CD4-positive, alpha-beta T cell treated with Interleukin-1 beta for 1 hour (primary cell): ENCODE measurements at regions not wholly inside any gene's neighbourhood (a gene's known extent, or its start where the extent isn't known, plus 50 kb on each side); places are given as distances from the start of the nearest gene placed in this dataset.

Experiments
- DNase-seq, 2 donors: peaks; one replicate each; pipeline ENCODE4 v3.0.0-alpha.2; 2020 to 2022

DNA sequence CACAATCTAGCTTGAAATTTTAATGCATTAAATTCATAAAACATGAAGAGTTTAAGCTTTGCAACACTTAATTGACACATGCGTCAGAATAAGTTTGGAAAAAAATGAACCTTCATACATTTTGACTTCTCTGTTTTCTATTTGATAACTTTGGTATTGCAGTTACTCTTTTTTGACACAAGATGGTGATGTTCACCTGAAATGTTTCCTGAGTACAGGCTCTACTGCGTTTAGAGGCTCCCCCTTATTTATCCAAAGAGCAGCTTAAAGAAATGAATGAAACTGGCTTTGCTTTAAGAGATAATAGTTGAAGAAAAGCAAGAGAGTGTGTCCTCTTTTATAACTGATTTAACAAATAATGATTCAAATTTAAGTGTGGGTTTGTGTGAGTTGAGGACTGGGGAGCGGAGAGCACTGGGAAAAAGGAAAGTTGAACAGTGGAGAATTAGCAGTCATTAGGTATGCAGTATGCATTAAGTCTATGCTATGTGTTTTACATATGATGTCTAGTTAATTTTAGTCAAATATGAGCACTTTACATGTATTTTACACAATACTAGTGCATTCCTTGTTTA, 180.6 kb upstream of the NUDT6 start:
- peak in 1 of 2 donors; percentile 17 for DNase-seq

- no peak for DNase-seq
Measured at GRCh38 chr4:123104310-123105025, 182.1 kb upstream of the NUDT6 start.

GRCh38 chr4:123105026-123105420, 182.6 kb upstream of the NUDT6 start:
- no peak for DNase-seq

GRCh38 chr4:123106747-123107146, 184.3 kb upstream of the NUDT6 start:
- no peak for DNase-seq

DNA sequence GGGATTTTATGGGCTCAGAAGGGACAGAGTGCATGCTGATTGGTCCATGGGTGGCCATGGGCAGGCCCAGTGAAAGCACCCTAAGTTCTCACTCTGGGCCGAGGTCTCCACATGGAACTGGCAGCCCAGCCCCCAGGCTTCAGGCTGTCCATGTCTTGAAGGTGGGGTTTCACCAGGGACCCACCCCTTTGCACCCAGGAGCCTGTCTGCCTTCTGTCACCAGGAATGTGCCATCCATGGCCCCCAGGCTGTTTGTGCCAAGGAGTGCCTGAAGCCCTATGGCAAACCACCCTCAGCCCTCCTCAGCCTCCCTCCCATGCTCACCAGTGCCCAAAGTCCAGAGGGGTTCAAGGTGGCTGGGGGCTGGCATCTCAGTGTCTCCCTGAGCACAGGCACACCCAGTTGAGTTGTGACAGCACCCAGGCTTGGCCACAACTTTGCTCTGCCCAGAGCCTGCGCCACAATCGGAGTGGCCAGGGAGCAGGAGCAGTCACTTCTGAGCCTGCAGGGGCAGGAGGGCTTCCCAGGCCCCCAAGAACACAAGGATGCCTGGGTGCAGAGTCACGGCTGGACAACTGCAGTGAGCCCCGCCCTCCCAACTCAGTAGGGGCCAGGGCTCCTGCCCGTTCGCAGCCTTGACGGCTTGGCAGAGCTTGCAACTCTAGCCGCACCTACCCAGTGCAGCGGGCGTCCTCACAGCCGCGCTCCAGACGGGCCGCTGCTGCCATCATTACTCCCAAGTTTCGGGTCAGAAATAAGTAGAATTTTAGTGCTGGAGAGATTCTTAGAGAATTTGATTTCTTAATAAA, 185.3 kb upstream of the NUDT6 start:
- DNase-seq: no peak

- no peak for DNase-seq
Measured at GRCh38 chr4:123109139-123109538, 186.7 kb upstream of the NUDT6 start.

DNA sequence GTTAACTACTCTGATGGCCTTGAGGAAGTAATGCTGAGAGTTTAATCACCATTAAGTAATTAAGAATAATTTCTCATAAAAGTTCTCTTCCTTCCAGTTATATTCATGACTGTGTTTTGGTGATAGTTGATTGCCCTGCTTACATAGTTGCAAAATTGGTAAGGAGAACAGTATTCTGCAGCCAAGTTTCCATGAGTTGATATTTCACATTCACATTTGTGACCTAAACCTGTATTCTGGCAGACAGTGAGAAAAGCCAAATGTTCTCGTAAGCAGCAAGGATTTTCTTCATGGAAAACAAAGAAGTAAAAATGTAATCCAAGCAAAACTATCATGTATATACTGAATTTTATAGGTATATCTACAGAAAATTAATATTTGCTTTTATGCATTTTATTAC, 187.8 kb upstream of the NUDT6 start:
- no peak for DNase-seq

DNA sequence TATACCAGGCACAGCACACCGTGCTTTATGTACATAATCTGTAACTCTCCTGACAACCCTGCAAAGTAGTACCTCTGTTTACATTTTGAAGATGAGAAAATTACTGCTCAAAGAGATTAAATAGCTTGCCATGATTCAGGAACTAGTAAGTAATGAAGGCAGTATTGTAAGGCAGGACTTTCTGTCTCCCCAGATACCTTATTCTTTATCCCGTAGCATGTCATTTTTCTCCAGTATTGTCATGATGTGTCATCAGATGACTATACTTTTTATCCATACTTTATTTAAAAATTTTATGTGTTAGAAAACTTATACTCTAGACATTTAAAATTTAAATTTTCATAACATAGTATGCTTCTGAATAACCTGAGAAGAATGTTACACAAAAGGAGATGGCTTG, 188.3 kb upstream of the NUDT6 start:
- DNase-seq: no peak

- DNase-seq: no peak
Measured at GRCh38 chr4:123113155-123113554, 190.8 kb upstream of the NUDT6 start.

GRCh38 chr4:123114084-123114914, 191.9 kb upstream of the NUDT6 start:
- DNase-seq: no peak

GRCh38 chr4:123114915-123115756, 192.7 kb upstream of the NUDT6 start:
- DNase-seq: no peak

GRCh38 chr4:123116412-123116811, 194.0 kb upstream of the NUDT6 start:
- no peak for DNase-seq

DNA sequence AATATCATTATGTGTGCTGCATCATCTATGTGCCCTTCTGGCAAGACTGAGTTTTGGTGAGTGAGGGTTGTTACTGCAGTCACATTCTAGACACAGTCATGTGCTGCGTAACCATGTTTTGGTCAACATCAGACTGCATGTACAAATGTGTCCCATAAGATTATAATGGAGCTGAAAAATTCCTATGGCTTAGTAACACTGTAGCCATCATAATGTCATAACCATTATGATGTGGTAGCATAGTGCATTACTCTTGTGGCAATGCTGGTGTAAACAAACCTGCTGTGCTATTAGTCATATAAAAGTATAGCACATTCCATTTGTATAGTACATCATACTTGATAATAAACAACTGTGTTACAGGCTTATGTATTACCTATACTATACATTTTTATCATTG, 198.1 kb upstream of the NUDT6 start:
- DNase-seq: no peak

DNA sequence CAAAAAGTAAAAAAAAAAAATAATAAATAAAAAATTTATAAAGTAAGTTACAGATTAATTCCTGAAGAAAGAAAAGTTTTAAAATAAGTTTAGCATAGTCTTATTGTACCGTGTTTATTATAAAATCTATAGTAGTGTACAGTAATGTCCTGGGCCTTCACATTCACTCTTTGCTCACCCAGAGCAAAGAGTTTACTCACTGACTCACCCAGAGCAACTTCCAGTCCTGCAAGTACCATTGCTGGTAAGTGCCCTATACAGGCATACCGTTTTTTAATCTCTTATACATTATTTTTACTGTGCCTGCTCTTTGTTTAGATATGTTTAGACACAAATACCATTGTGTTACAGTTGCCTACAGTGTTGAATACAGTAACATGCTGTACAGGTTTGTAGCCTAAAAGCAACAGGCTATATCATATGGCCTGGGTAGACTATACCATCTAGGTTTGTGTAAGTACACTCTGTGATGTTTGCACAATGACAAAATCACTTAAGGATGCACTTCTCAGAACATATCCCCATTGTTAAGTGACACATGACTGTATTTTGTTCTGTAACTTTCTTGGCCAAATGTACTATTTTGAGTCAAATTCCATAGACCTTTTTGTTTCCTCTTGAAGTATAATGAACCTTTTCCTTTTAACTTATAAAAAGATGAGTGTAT, 199.0 kb upstream of the NUDT6 start:
- no peak for DNase-seq

GRCh38 chr4:123125477-123125876, 203.1 kb upstream of the NUDT6 start:
- no peak for DNase-seq

GRCh38 chr4:123127218-123127617, 204.8 kb upstream of the NUDT6 start:
- DNase-seq: no peak

GRCh38 chr4:123127875-123128274, 205.5 kb upstream of the NUDT6 start:
- DNase-seq: no peak

- DNase-seq: no peak
Measured at GRCh38 chr4:123133397-123134050, 211.1 kb upstream of the NUDT6 start.

- DNase-seq: no peak
Measured at GRCh38 chr4:123144616-123145015, 222.2 kb upstream of the NUDT6 start.

- DNase-seq: no peak
Measured at GRCh38 chr4:123158576-123158975, 236.2 kb upstream of the NUDT6 start.

DNA sequence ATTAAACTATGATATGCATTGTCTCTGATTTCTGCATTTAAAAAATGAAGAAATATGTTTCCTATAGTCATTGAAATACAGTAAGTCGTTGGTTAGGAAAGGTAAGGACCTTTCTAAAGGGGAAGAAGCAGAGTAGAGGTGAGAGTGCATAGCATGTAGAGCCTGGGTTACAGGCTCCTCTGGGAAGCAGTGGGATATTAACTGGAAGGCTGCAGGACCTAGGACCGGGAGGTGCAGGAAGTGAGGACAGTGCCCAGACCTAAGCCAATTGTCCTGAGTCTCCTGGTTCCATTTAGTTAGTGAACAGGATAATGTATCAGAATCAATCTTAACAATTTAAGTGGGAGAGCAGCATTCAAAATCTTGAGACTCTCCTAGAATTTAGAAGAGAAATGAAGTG, 237.1 kb upstream of the NUDT6 start:
- no peak for DNase-seq
